MM.1S (cell line): ENCODE measurements at regions not wholly inside any gene's neighbourhood (a gene's known extent, or its start where the extent isn't known, plus 50 kb on each side); places are given as distances from the start of the nearest gene placed in this dataset.

Experiments used
- DNase-seq: peaks from one replicate; pipeline ENCODE4 v3.0.0-alpha.2; 2015
- H2AFZ ChIP-seq: fragments of 300-600 bp; sonication (generic); 2 replicates; pipeline ENCODE4 v1.6.0; 2016; ENCODE audit warnings: antibody characterized with exemption, low read length
- H3F3A ChIP-seq: fragments of 300-600 bp; sonication (generic); 2 replicates; pipeline ENCODE4 v1.6.1; 2016; ENCODE audit warnings: mild to moderate bottlenecking, antibody characterized with exemption, low read length, moderate library complexity, mixed read lengths; ENCODE audit not compliant: insufficient read depth
- H3K27ac ChIP-seq: fragments of 300-600 bp; sonication (generic); 2 replicates; pipeline ENCODE4 v1.5.1; 2016; ENCODE audit warnings: mild to moderate bottlenecking, low read length
- H3K27me3 ChIP-seq: fragments of 300-600 bp; sonication (generic); replicated peaks from 2 replicates; pipeline ENCODE4 v1.6.0; 2016; ENCODE audit warnings: low read length; ENCODE audit not compliant: insufficient read depth
- H3K36me3 ChIP-seq: fragments of 300-600 bp; sonication (generic); replicated peaks from 2 replicates; pipeline ENCODE4 v1.6.1; 2016; ENCODE audit warnings: mild to moderate bottlenecking, low read length, mixed read lengths; ENCODE audit not compliant: insufficient read depth
- H3K4me1 ChIP-seq: fragments of 300-600 bp; sonication (generic); 2 replicates; pipeline ENCODE4 v1.6.1; 2016; ENCODE audit warnings: low read length, mixed read lengths
- H3K4me2 ChIP-seq: fragments of 300-600 bp; sonication (generic); 2 replicates; pipeline ENCODE4 v1.6.0; 2016; ENCODE audit warnings: low read depth, low read length
- H3K4me3 ChIP-seq: fragments of 300-600 bp; sonication (generic); 2 replicates; pipeline ENCODE4 v1.5.1; 2016; ENCODE audit warnings: low read length, mixed read lengths
- H3K79me2 ChIP-seq: fragments of 300-600 bp; sonication (generic); 2 replicates; pipeline ENCODE4 v1.6.1; 2016; ENCODE audit warnings: mixed run types, low read length, mixed read lengths
- H3K9ac ChIP-seq: fragments of 300-600 bp; sonication (generic); 2 replicates; pipeline ENCODE4 v1.6.1; 2016; ENCODE audit warnings: low read length, mixed read lengths
- H3K9me2 ChIP-seq: fragments of 300-600 bp; sonication (generic); replicated peaks from 2 replicates; pipeline ENCODE4 v1.6.1; 2016; ENCODE audit warnings: mild to moderate bottlenecking, low read length, mixed read lengths; ENCODE audit not compliant: insufficient read depth
- H3K9me3 ChIP-seq: fragments of 300-600 bp; sonication (generic); replicated peaks from 2 replicates; pipeline ENCODE4 v1.6.1; 2016; ENCODE audit warnings: mild to moderate bottlenecking, low read length, mixed read lengths; ENCODE audit not compliant: insufficient read depth
- H4K20me1 ChIP-seq: fragments of 300-600 bp; sonication (generic); 2 replicates; pipeline ENCODE4 v1.6.1; 2016; ENCODE audit warnings: mild to moderate bottlenecking, low read length, moderate library complexity, mixed read lengths; ENCODE audit not compliant: insufficient read depth
- CTCF ChIP-seq: fragments of 300-600 bp; sonication (generic); IDR thresholded peaks from 2 replicates; pipeline ENCODE4 v1.5.1; 2016; ENCODE audit warnings: antibody characterized with exemption, low read length, mixed read lengths
- EZH2 ChIP-seq: fragments of 300-600 bp; sonication (generic); optimal IDR thresholded peaks from 2 replicates; pipeline ENCODE3; 2017; ENCODE audit warnings: low read depth, mild to moderate bottlenecking, antibody characterized with exemption, low read length, mixed read lengths
- EZH2phosphoT487 ChIP-seq: fragments of 300-600 bp; sonication (generic); IDR thresholded peaks from 2 replicates; pipeline ENCODE4 v1.6.1; 2018; ENCODE audit warnings: antibody characterized with exemption, low read length

GRCh38 chr19:28917621-28918020 is 295.3 kb downstream of the UQCRFS1 start:
- Histone ChIP-seq H3K36me3 (no peaks in the 10 kb centered on the region), H3K4me3 (no peak overlapping the region), H3K4me1 (no peaks in the 10 kb centered on the region), H4K20me1 (no peaks in the 10 kb centered on the region), H3K9me2 (no peaks in the 10 kb centered on the region), H3K79me2 (no peaks in the 10 kb centered on the region), H3K9me3 (no peaks in the 10 kb centered on the region), H2AFZ (no peak overlapping the region), H3F3A (no peaks in the 10 kb centered on the region), H3K9ac (no peak overlapping the region), H3K27ac (no peak overlapping the region), H3K27me3 (peaks cover 22% of the 10 kb centered on the region), H3K4me2 (no peak overlapping the region)
- no peak for DNase-seq
- TF ChIP-seq EZH2 (no peak), EZH2phosphoT487 (no peak), CTCF (no peak)

GRCh38 chr19:28915737-28916460 is 297.1 kb downstream of the UQCRFS1 start:
- H3K9me3 ChIP-seq, result no peaks in the 10 kb centered on the region
- no peak for DNase-seq
- H4K20me1 ChIP-seq, result no peaks in the 10 kb centered on the region
- peaks cover 18% of the 10 kb centered on the region for H3K27me3 ChIP-seq
- TF ChIP-seq EZH2, result no peak
- TF ChIP-seq EZH2phosphoT487, result no peak
- no peak for TF ChIP-seq CTCF
- H3K4me2 ChIP-seq, result no peak overlapping the region
- no peaks in the 10 kb centered on the region for H3K4me1 ChIP-seq
- no peaks in the 10 kb centered on the region for H3F3A ChIP-seq
- H3K9me2 ChIP-seq, result no peaks in the 10 kb centered on the region
- no peak overlapping the region for H3K4me3 ChIP-seq
- no peak overlapping the region for H2AFZ ChIP-seq
- H3K79me2 ChIP-seq, result no peaks in the 10 kb centered on the region
- H3K9ac ChIP-seq, result no peak overlapping the region
- H3K36me3 ChIP-seq, result no peaks in the 10 kb centered on the region
- H3K27ac ChIP-seq, result no peak overlapping the region

GRCh38 chr19:28915202-28915601 is 297.7 kb downstream of the UQCRFS1 start:
- Histone ChIP-seq H3F3A (no peaks in the 10 kb centered on the region), H3K4me3 (no peak overlapping the region), H3K9me2 (no peaks in the 10 kb centered on the region), H3K4me2 (no peak overlapping the region), H3K36me3 (no peaks in the 10 kb centered on the region), H3K4me1 (no peaks in the 10 kb centered on the region), H3K27ac (no peak overlapping the region), H3K79me2 (no peaks in the 10 kb centered on the region), H2AFZ (no peak overlapping the region), H3K9me3 (no peaks in the 10 kb centered on the region), H3K27me3 (peaks cover 12% of the 10 kb centered on the region), H3K9ac (no peak overlapping the region), H4K20me1 (no peaks in the 10 kb centered on the region)
- no peak for DNase-seq
- TF ChIP-seq CTCF (no peak), EZH2 (no peak), EZH2phosphoT487 (no peak)
